WTC11 (cell line): ENCODE measurements at regions not wholly inside any gene's neighbourhood (a gene's known extent, or its start where the extent isn't known, plus 50 kb on each side); places are given as distances from the start of the nearest gene placed in this dataset.

Experiments used
- ATAC-seq: fragments of 200-7000 bp; cut with Tn5 transposase; 2 replicates; pipeline ENCODE4 v1.10.0; 2021; ENCODE audit warnings: mild to moderate bottlenecking, moderate library complexity
- CTCF ChIA-PET: fragments of 300-600 bp; sonication (Branson Sonifier 250); formaldehyde crosslinking; loops from one replicate; lab custom pipeline; 2021; ENCODE audit warnings: antibody characterized with exemption; lab: Charles Lee
- POLR2A ChIA-PET: fragments of 350-600 bp; sonication (Branson Sonifier 250); formaldehyde crosslinking; loops from one replicate; lab custom pipeline; 2021; ENCODE audit warnings: antibody characterized with exemption; lab: Charles Lee
- DNase-seq: peaks from one replicate; pipeline ENCODE4 v3.0.0; 2021; ENCODE audit warnings: low spot score
- H3K27ac Mint-ChIP-seq: 2 replicates; pipeline ENCODE4 v1.8.0; 2021; ENCODE audit warnings: mixed read lengths
- H3K27me3 Mint-ChIP-seq: 2 replicates; pipeline ENCODE4 v1.8.0; 2021; ENCODE audit warnings: low read depth, mild to moderate bottlenecking, moderate library complexity, mixed read lengths
- H3K36me3 Mint-ChIP-seq: 2 replicates; pipeline ENCODE4 v1.8.0; 2021; ENCODE audit warnings: mixed read lengths
- H3K4me1 Mint-ChIP-seq: 2 replicates; pipeline ENCODE4 v1.8.0; 2022; ENCODE audit warnings: mixed read lengths
- H3K4me3 Mint-ChIP-seq: 2 replicates; pipeline ENCODE4 v1.8.0; 2021; ENCODE audit warnings: mild to moderate bottlenecking, moderate library complexity, mixed read lengths
- H3K9me3 Mint-ChIP-seq: 2 replicates; pipeline ENCODE4 v1.8.0; 2021; ENCODE audit warnings: mixed read lengths
- AFF4 ChIP-seq: sonication (generic); formaldehyde crosslinking; IDR thresholded peaks from 2 replicates; pipeline ENCODE4 v1.8.1; 2023; ENCODE audit warnings: mild to moderate bottlenecking, missing genetic modification reagents, borderline replicate concordance
- ATF1 ChIP-seq: sonication (generic); formaldehyde crosslinking; IDR thresholded peaks from 2 replicates; pipeline ENCODE4 v1.8.1; 2023; ENCODE audit warnings: mild to moderate bottlenecking, moderate library complexity, missing genetic modification reagents
- CREB1 ChIP-seq: sonication (generic); formaldehyde crosslinking; IDR thresholded peaks from 2 replicates; pipeline ENCODE4 v1.8.0; 2023; ENCODE audit warnings: mild to moderate bottlenecking, missing genetic modification reagents
- CTCF ChIP-seq: fragments of 200-600 bp; IDR thresholded peaks from 2 replicates; pipeline ENCODE4 v1.8.0; 2022; ENCODE audit warnings: antibody characterized with exemption
- FOXK1 ChIP-seq: sonication (generic); formaldehyde crosslinking; IDR thresholded peaks from 2 replicates; pipeline ENCODE4 v1.8.0; 2022; ENCODE audit warnings: mild to moderate bottlenecking, moderate library complexity, missing genetic modification reagents
- FOXP4 ChIP-seq: sonication (generic); formaldehyde crosslinking; IDR thresholded peaks from 2 replicates; pipeline ENCODE4 v1.8.0; 2022; ENCODE audit warnings: mild to moderate bottlenecking, missing genetic modification reagents
- GTF2I ChIP-seq: fragments of 250-450 bp; sonication (Bioruptor Pico); conservative IDR thresholded peaks from 2 replicates; pipeline ENCODE4 v1.4.0; 2021; ENCODE audit warnings: mild to moderate bottlenecking
- NFE2L1 ChIP-seq: sonication (generic); formaldehyde crosslinking; IDR thresholded peaks from 2 replicates; pipeline ENCODE4 v1.8.1; 2023; ENCODE audit warnings: missing genetic modification reagents
- NFYB ChIP-seq: sonication (generic); formaldehyde crosslinking; conservative IDR thresholded peaks from 2 replicates; pipeline ENCODE4 v1.8.0; 2022; ENCODE audit warnings: low read depth, missing genetic modification reagents
- PREB ChIP-seq: sonication (generic); formaldehyde crosslinking; IDR thresholded peaks from 2 replicates; pipeline ENCODE4 v1.8.1; 2022; ENCODE audit warnings: mild to moderate bottlenecking, missing genetic modification reagents, moderate library complexity, borderline replicate concordance
- PRRX2 ChIP-seq: fragments of 250-450 bp; sonication (Bioruptor Pico); IDR thresholded peaks from 2 replicates; pipeline ENCODE4 v1.8.0; 2021; ENCODE audit warnings: mild to moderate bottlenecking
- SMAD3 ChIP-seq: sonication (generic); formaldehyde crosslinking; IDR thresholded peaks from 2 replicates; pipeline ENCODE4 v1.8.0; 2022; ENCODE audit warnings: missing genetic modification reagents, mild to moderate bottlenecking, borderline replicate concordance
- SP1 ChIP-seq: sonication (generic); formaldehyde crosslinking; conservative IDR thresholded peaks from 2 replicates; pipeline ENCODE4 v1.8.1; 2022; ENCODE audit warnings: missing genetic modification reagents
- TEAD4 ChIP-seq: sonication (generic); formaldehyde crosslinking; IDR thresholded peaks from 2 replicates; pipeline ENCODE4 v1.8.0; 2022; ENCODE audit warnings: mild to moderate bottlenecking, missing genetic modification reagents
- TP53 ChIP-seq: sonication (generic); formaldehyde crosslinking; IDR thresholded peaks from 2 replicates; pipeline ENCODE4 v1.8.1; 2023; ENCODE audit warnings: mild to moderate bottlenecking, missing genetic modification reagents
- USF2 ChIP-seq: sonication (generic); formaldehyde crosslinking; IDR thresholded peaks from 2 replicates; pipeline ENCODE4 v1.8.1; 2023; ENCODE audit warnings: mild to moderate bottlenecking, missing genetic modification reagents, moderate library complexity
- ZNF396 ChIP-seq: fragments of 250-450 bp; sonication (Bioruptor Pico); IDR thresholded peaks from 2 replicates; pipeline ENCODE4 v1.8.0; 2021; ENCODE audit warnings: mild to moderate bottlenecking, moderate library complexity, borderline replicate concordance
- ZNF423 ChIP-seq: fragments of 250-450 bp; sonication (Bioruptor Pico); IDR thresholded peaks from 2 replicates; pipeline ENCODE4 v2.1.2; 2022; ENCODE audit warnings: mild to moderate bottlenecking, moderate library complexity
- TF ChIP-seq, protein P1 (sequence below): sonication (generic); formaldehyde crosslinking; IDR thresholded peaks from 2 replicates; pipeline ENCODE4 v1.8.1; 2023; ENCODE audit warnings: mild to moderate bottlenecking, missing genetic modification reagents
- TF ChIP-seq, protein P2 (sequence below): sonication (generic); formaldehyde crosslinking; conservative IDR thresholded peaks from 2 replicates; pipeline ENCODE4 v1.8.1; 2023; ENCODE audit warnings: mild to moderate bottlenecking, low read depth, missing genetic modification reagents, moderate library complexity

DNA sequence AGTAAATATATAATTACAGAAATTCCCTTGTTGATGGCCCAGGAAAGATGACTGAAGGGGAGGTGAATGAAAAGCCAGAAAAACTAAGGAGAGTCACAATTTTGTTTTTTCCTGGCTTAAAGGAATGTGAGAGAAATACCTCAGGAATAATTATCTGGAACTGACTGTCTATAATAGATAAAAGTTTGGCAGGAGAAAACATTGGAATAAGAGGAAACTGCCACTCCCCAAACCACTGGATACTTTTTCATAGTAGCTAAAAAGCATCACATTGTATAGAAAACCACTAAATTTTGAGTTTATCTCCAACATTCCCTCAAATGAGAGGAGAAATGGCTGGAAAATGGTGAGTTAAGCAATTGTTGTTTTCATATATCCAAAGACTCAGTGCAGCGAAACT lies 326.0 kb downstream of the NPR3 start (continued):
- TF ChIP-seq NFE2L1 (CRISPR knock-in tag) (no peak), TEAD4 (CRISPR knock-in tag) (no peak)
- TF ChIP-seq, all 79 proteins: peak for 0

DNA sequence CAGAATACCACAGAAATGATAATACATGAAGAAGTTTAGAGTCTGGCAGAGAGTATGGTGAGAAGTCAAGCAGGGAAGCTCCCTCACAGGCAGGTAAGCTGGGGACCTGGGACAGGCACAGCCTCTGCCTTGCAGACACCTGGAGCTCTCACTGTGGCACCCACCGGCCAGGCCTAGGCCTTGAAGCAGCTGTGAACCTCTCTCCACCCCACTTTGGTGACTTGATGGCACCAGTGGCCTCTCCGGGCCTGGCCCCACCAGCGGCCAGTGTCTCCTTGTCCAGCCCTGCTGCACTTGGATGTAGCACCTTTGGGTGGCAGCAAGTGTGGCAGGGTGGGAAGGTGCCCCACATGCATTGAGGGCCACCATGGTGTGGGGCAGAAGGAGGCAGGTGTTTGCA lies 330.5 kb downstream of the NPR3 start:
- Mint-ChIP-seq H3K36me3 (peaks cover 20% of the 10 kb centered on the region), H3K27me3 (no peaks in the 10 kb centered on the region), H3K27ac (no peak overlapping the region), H3K4me1 (no peaks in the 10 kb centered on the region), H3K4me3 (no peak overlapping the region), H3K9me3 (peaks cover 40% of the 10 kb centered on the region)
- TF ChIP-seq SP1, result no peak
- TF ChIP-seq TP53 (CRISPR knock-in tag), result no peak
- TF ChIP-seq CTCF, result no peak
- TF ChIP-seq USF2 (CRISPR knock-in tag), result no peak
- no peak for TF ChIP-seq AFF4 (CRISPR knock-in tag)
- no peak for TF ChIP-seq GTF2I (CRISPR knock-in tag)
- TF ChIP-seq, protein P1, sequence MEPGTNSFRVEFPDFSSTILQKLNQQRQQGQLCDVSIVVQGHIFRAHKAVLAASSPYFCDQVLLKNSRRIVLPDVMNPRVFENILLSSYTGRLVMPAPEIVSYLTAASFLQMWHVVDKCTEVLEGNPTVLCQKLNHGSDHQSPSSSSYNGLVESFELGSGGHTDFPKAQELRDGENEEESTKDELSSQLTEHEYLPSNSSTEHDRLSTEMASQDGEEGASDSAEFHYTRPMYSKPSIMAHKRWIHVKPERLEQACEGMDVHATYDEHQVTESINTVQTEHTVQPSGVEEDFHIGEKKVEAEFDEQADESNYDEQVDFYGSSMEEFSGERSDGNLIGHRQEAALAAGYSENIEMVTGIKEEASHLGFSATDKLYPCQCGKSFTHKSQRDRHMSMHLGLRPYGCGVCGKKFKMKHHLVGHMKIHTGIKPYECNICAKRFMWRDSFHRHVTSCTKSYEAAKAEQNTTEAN (CRISPR knock-in tag), result no peak
- no peak for TF ChIP-seq ATF1 (CRISPR knock-in tag)
- TF ChIP-seq SMAD3 (CRISPR knock-in tag), result no peak
- no peak for TF ChIP-seq FOXP4 (CRISPR knock-in tag)
- TF ChIP-seq PRRX2 (CRISPR knock-in tag), result no peak
- TF ChIP-seq CREB1, result no peak
- TF ChIP-seq PREB (CRISPR knock-in tag), result no peak
- TF ChIP-seq, protein P2, sequence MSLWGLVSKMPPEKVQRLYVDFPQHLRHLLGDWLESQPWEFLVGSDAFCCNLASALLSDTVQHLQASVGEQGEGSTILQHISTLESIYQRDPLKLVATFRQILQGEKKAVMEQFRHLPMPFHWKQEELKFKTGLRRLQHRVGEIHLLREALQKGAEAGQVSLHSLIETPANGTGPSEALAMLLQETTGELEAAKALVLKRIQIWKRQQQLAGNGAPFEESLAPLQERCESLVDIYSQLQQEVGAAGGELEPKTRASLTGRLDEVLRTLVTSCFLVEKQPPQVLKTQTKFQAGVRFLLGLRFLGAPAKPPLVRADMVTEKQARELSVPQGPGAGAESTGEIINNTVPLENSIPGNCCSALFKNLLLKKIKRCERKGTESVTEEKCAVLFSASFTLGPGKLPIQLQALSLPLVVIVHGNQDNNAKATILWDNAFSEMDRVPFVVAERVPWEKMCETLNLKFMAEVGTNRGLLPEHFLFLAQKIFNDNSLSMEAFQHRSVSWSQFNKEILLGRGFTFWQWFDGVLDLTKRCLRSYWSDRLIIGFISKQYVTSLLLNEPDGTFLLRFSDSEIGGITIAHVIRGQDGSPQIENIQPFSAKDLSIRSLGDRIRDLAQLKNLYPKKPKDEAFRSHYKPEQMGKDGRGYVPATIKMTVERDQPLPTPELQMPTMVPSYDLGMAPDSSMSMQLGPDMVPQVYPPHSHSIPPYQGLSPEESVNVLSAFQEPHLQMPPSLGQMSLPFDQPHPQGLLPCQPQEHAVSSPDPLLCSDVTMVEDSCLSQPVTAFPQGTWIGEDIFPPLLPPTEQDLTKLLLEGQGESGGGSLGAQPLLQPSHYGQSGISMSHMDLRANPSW (CRISPR knock-in tag), result no peak
- no peak for TF ChIP-seq ZNF423
- TF ChIP-seq FOXK1, result no peak
- TF ChIP-seq NFYB (CRISPR knock-in tag), result no peak
- TF ChIP-seq ZNF396 (CRISPR knock-in tag), result no peak
- ChIA-PET CTCF (no interaction called here), POLR2A (no interaction called here)
- ATAC-seq (no peak), DNase-seq (no peak)
